ENCODE measurements at regions not wholly inside any gene's neighbourhood (a gene's known extent, or its start where the extent isn't known, plus 50 kb on each side); places are given as distances from the start of the nearest gene placed in this dataset.

- TF ChIP-seq BACH2 (CRISPR knock-in tag; IDR thresholded peaks at IDR 0.05; ENCODE audit: borderline replicate concordance) (no peak), CSDC2 (CRISPR knock-in tag; IDR thresholded peaks at IDR 0.05) (no peak), ZFP30 (CRISPR knock-in tag; IDR thresholded peaks at IDR 0.05) (no peak), PATZ1 (CRISPR knock-in tag; IDR thresholded peaks at IDR 0.05; ENCODE audit: borderline replicate concordance) (no peak), ZNF70 (CRISPR knock-in tag; IDR thresholded peaks at IDR 0.05) (no peak), ZNF565 (CRISPR knock-in tag; conservative IDR thresholded peaks at IDR 0.05; ENCODE audit: low read depth) (no peak)
- ATAC-seq: no peak
Measured at GRCh38 chrX:4675686-4676300, 962.3 kb upstream of the PRKX start.

GRCh38 chrX:4674028-4674782 lies 960.8 kb upstream of the PRKX start:
- no peak for ATAC-seq
- TF ChIP-seq ISL1 (CRISPR knock-in tag; IDR thresholded peaks at IDR 0.05) (no peak), GLIS3 (CRISPR knock-in tag; IDR thresholded peaks at IDR 0.05) (no peak), PATZ1 (CRISPR knock-in tag; IDR thresholded peaks at IDR 0.05; ENCODE audit: borderline replicate concordance) (no peak), RARB (CRISPR knock-in tag; IDR thresholded peaks at IDR 0.05) (no peak), ARNTL (CRISPR knock-in tag; IDR thresholded peaks at IDR 0.05; ENCODE audit: borderline replicate concordance, low read depth) (no peak), TOX (CRISPR knock-in tag; IDR thresholded peaks at IDR 0.05; ENCODE audit: borderline replicate concordance) (no peak), ZNF565 (CRISPR knock-in tag; conservative IDR thresholded peaks at IDR 0.05; ENCODE audit: low read depth) (no peak), CSDC2 (CRISPR knock-in tag; IDR thresholded peaks at IDR 0.05) (no peak), OSR1 (CRISPR knock-in tag; IDR thresholded peaks at IDR 0.05) (no peak), ZC3H10 (CRISPR knock-in tag; IDR thresholded peaks at IDR 0.05) (no peak), SNAI2 (CRISPR knock-in tag; IDR thresholded peaks at IDR 0.05) (no peak), ZNF70 (CRISPR knock-in tag; IDR thresholded peaks at IDR 0.05) (no peak)

- ATAC-seq: no peak
- TF ChIP-seq OSR1 (CRISPR knock-in tag; IDR thresholded peaks at IDR 0.05): no peak
- TF ChIP-seq GLIS3 (CRISPR knock-in tag; IDR thresholded peaks at IDR 0.05): no peak
Measured at GRCh38 chrX:4671344-4671743, 957.9 kb upstream of the PRKX start.

GRCh38 chrX:4670606-4671005 lies 957.2 kb upstream of the PRKX start:
- no peak for ATAC-seq
- no peak for TF ChIP-seq ZNF70 (CRISPR knock-in tag; IDR thresholded peaks at IDR 0.05)
- no peak for TF ChIP-seq OSR1 (CRISPR knock-in tag; IDR thresholded peaks at IDR 0.05)
- no peak for TF ChIP-seq ARNTL (CRISPR knock-in tag; IDR thresholded peaks at IDR 0.05; ENCODE audit: borderline replicate concordance, low read depth)

- TF ChIP-seq ZFP3 (CRISPR knock-in tag; IDR thresholded peaks at IDR 0.05) (no peak), ISL1 (CRISPR knock-in tag; IDR thresholded peaks at IDR 0.05) (no peak), OSR1 (CRISPR knock-in tag; IDR thresholded peaks at IDR 0.05) (no peak), CSRNP3 (CRISPR knock-in tag; IDR thresholded peaks at IDR 0.05) (no peak), RARB (CRISPR knock-in tag; IDR thresholded peaks at IDR 0.05) (no peak), TOX (CRISPR knock-in tag; IDR thresholded peaks at IDR 0.05; ENCODE audit: borderline replicate concordance) (no peak), BACH2 (CRISPR knock-in tag; IDR thresholded peaks at IDR 0.05; ENCODE audit: borderline replicate concordance) (no peak), GLIS3 (CRISPR knock-in tag; IDR thresholded peaks at IDR 0.05) (no peak), CSDC2 (CRISPR knock-in tag; IDR thresholded peaks at IDR 0.05) (no peak), PPARA (CRISPR knock-in tag; IDR thresholded peaks at IDR 0.05; ENCODE audit: borderline replicate concordance) (no peak), ZNF70 (CRISPR knock-in tag; IDR thresholded peaks at IDR 0.05) (no peak), PATZ1 (CRISPR knock-in tag; IDR thresholded peaks at IDR 0.05; ENCODE audit: borderline replicate concordance) (no peak)
- ATAC-seq: no peak
Measured at GRCh38 chrX:4668802-4669536, 955.5 kb upstream of the PRKX start.
